ENCODE measurements at regions not wholly inside any gene's neighbourhood (a gene's known extent, or its start where the extent isn't known, plus 50 kb on each side); places are given as distances from the start of the nearest gene placed in this dataset.
"Not testable (repeated sequence)": the region's sequence is repeated elsewhere in the genome, so short reads cannot be mapped to it uniquely, and the experiment has no call there.

DNA sequence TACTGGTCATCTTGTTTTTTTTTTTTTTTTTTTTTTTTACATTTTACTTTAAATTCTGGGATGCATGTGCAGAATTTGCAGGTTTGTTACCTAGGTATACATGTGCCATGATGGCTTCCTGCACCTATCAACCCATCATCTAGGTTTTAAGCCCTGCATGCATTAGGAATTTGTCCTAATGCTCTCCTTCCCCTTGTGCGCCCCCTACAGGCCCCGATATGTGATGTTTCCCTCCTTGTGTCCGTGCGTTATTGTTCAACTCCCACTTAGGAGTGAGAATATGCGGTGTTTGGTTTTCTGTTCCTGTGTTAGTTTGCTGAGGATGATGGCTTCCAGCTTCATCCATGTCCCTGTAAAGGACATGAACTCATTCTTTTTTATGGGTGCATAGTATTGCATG is 249.6 kb upstream of the SLC16A7 start:
- peaks cover 17% of the 10 kb centered on the region for H3K9me3 Mint-ChIP-seq
- not testable (repeated sequence) for H3K4me1 Mint-ChIP-seq; H3K4me3 Mint-ChIP-seq; H3K27ac Mint-ChIP-seq; H3K36me3 Mint-ChIP-seq (ENCODE audit: low read depth); ATAC-seq (replicated peaks)
- peaks cover 15% of the 10 kb centered on the region for H3K27me3 Mint-ChIP-seq

DNA sequence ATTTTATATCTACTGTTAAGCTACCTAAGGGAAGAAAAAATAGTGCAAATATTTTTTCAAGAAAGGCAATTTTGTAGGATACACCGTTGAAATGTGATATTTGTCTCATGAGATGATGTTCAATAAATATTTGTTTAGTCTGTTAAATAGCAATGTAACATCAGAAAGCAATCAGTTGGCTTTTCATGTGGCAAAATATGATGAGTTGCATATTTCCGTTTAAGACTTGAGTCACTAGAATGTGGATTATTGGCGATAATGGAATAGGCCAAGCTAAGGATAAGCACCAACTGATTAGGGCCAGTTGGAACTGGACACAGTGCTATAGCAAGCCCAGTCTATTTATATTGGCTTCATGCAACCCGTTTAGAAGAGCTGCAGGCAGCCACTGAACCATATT is 250.4 kb upstream of the SLC16A7 start:
- Mint-ChIP-seq H3K4me3 (no peak overlapping the region), H3K9me3 (peaks cover 21% of the 10 kb centered on the region), H3K27ac (no peak overlapping the region), H3K36me3 (ENCODE audit: low read depth) (no peaks in the 10 kb centered on the region), H3K27me3 (peaks cover 15% of the 10 kb centered on the region), H3K4me1 (no peaks in the 10 kb centered on the region)
- no peak for ATAC-seq (replicated peaks)

DNA sequence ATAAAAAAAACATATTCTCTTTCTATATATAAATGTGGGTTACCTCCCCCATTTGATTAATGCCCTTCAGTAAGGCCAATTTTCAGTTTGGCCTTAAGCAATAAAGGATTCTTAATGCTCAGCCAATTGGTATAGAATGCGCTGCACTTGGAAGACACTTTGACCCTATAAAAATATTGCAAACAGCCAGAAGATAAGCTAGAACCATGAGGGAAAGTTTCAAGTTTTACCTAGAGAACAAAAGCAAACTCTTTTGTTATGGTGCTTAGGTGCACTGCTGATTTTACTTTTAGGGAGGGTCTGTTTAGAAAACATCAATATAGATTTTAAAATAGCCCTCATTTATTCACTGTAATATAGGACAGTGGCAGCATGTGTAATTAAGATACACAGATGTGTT is 251.6 kb upstream of the SLC16A7 start:
- no peak overlapping the region for H3K4me3 Mint-ChIP-seq
- H3K4me1 Mint-ChIP-seq: no peaks in the 10 kb centered on the region
- H3K27ac Mint-ChIP-seq: no peak overlapping the region
- no peaks in the 10 kb centered on the region for H3K36me3 Mint-ChIP-seq (ENCODE audit: low read depth)
- no peak for ATAC-seq (replicated peaks)
- H3K27me3 Mint-ChIP-seq: peaks cover 12% of the 10 kb centered on the region
- peaks cover 23% of the 10 kb centered on the region for H3K9me3 Mint-ChIP-seq

DNA sequence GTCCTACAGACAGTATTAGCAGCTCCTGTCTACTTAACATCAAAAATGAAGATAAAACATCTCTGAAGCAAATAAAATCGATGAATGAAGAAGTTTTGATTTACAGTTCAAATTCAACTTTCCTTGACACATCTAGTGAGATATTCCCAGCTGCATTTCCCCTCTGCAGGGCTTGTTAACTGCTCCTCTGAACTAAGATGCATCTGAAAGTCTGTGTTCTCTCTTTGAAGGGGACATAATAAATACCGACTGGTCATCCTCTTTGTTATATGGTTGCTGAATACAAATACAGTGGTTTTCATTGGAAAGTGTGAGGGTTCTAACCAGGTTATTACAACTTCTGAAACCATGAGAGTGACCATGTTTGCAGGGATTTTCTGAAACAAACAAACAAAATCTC is 266.4 kb upstream of the SLC16A7 start:
- Mint-ChIP-seq H3K27ac (no peak overlapping the region), H3K27me3 (peaks cover under 1% of the 10 kb centered on the region), H3K36me3 (ENCODE audit: low read depth) (no peaks in the 10 kb centered on the region), H3K9me3 (no peaks in the 10 kb centered on the region), H3K4me1 (no peaks in the 10 kb centered on the region), H3K4me3 (no peak overlapping the region)
- no peak for ATAC-seq (replicated peaks)

DNA sequence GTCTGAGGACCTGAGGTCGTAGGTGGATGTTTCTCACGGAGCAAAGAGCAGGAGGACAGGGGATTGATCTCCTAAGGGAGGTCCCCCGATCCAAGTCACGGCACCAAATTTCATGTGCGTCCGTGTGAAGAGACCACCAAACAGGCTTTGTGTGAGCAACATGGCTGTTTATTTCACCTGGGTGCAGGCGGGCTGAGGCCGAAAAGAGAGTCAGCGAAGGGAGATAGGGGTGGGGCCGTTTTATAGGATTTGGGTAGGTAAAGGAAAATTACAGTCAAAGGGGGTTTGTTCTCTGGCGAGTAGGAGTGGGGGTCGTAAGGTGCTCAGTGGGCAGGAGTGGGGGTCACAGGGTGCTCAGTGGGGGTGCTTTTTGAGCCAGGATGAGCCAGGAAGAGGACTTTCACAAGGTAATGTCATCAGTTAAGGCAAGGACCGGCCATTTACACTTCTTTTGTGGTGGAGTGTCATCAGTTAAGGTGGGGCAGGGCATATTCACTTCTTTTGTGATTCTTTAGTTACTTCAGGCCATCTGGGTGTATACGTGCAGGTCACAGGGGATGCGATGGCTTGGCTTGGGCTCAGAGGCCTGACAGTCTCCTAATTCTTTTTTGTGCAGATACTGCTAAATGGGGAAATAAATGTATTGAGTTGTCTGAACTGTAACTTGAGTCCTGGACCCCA is 267.3 kb upstream of the SLC16A7 start:
- H3K9me3 Mint-ChIP-seq; H3K27ac Mint-ChIP-seq; H3K4me1 Mint-ChIP-seq; H3K27me3 Mint-ChIP-seq; H3K36me3 Mint-ChIP-seq (ENCODE audit: low read depth); ATAC-seq (replicated peaks); H3K4me3 Mint-ChIP-seq: not testable (repeated sequence)

DNA sequence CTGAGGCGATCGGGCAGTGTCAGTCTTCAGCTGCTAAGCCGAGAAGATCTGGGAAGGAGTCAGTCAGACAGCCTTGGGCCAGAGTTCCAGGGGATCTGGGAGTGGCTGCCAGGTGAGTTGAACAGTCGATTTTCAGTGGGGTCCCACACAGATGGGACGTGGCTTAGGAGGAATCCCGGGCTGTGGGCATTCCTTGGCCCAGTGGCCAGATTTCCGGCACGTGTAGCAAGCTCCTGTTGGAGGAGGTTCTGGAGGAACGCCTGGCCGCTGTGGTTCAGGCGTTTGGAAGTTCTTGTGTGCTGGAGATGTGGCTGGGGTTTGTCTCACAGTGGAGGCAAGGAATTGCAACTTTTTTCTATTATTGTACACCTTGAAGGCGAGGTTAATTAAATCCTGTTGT is 269.4 kb upstream of the SLC16A7 start:
- not testable (repeated sequence) for H3K36me3 Mint-ChIP-seq (ENCODE audit: low read depth); H3K4me1 Mint-ChIP-seq; H3K27ac Mint-ChIP-seq; ATAC-seq (replicated peaks); H3K9me3 Mint-ChIP-seq; H3K27me3 Mint-ChIP-seq; H3K4me3 Mint-ChIP-seq

DNA sequence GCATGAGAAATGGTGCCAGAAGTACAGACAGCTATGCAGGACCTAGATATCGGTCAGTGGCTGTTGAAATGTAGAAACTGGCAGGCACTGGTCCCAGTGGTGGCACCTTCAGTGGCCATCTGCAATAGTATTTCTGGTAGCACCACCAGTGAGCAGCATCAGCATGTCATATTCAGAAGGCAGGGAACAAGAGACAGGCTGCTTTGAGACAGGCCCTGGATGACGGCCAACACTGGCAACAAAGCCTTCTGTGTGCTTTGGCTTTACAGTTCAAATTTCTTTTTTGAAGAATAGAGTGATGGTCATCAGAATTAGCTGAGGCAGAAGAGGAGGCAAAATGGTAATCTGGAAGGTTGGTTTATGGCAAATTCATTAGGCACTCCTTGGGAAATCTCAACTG is 273.4 kb upstream of the SLC16A7 start:
- H3K9me3 Mint-ChIP-seq: no peaks in the 10 kb centered on the region
- no peak for ATAC-seq (replicated peaks)
- no peak overlapping the region for H3K27ac Mint-ChIP-seq

DNA sequence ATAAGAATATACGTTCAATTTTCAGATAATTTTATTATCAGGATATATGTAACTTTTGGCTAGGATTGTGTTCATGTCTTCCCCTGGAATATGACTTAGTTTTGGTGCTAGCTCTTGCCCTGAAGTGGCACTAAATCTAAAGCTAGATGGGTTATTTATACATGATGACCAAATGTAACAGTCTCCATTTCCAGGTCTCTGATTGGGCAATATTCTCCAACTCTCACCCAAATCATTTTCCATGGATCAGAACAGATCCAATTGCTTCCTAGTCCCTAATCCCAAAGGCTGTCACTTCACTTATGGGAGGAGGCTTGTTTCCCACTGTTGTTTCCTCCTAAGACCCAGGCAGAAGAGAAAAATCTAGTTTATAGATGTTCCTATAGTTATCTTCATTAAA is 274.6 kb upstream of the SLC16A7 start:
- Mint-ChIP-seq H3K27ac (no peak overlapping the region), H3K36me3 (ENCODE audit: low read depth) (no peaks in the 10 kb centered on the region), H3K4me1 (no peaks in the 10 kb centered on the region), H3K4me3 (no peak overlapping the region), H3K9me3 (no peaks in the 10 kb centered on the region), H3K27me3 (no peaks in the 10 kb centered on the region)
- ATAC-seq (replicated peaks): no peak

More for the DNA sequence above, 273.4 kb upstream of the SLC16A7 start:
- H3K4me1 Mint-ChIP-seq: no peaks in the 10 kb centered on the region
- H3K4me3 Mint-ChIP-seq: no peak overlapping the region
- no peaks in the 10 kb centered on the region for H3K27me3 Mint-ChIP-seq
- H3K36me3 Mint-ChIP-seq (ENCODE audit: low read depth): no peaks in the 10 kb centered on the region

DNA sequence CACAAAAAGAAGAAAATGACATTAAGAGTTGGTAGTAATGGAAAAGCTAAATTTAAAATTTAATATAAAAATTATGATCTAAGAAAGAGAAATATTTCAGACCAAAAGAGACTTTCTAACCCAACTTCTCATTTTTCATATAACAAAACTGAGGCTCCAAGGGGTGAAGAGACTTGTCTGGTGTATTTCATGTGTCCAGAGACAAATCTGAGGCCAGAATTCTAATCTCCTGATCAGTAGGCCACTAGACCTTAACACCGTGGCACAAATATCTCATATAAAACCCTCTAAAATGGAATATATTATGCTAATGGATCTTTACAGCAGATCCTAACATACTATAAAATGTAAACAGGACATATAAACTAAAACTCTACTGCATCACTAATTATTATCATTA is 275.7 kb upstream of the SLC16A7 start:
- Mint-ChIP-seq H3K4me1 (no peaks in the 10 kb centered on the region), H3K4me3 (no peak overlapping the region), H3K36me3 (ENCODE audit: low read depth) (no peaks in the 10 kb centered on the region), H3K9me3 (no peaks in the 10 kb centered on the region), H3K27ac (no peak overlapping the region), H3K27me3 (no peaks in the 10 kb centered on the region)
- no peak for ATAC-seq (replicated peaks)

DNA sequence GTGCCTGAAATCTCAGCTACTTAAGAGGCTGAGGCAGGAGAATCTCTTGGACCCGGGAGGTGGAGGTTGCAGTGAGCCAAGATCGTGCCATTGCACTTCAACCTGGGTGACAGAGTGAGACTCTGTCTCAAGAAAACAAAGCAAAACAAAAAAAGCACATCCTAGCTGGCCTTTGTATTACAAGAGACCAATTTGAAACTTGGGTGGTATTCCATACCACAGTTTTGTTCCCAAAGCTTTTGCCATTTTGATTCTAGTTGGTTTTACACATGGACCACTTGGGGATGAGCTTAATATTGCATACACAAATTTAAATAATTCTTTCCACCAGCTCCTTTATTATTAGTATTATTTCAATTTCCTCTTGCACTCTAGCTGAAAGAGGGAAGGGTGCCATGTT is 276.9 kb upstream of the SLC16A7 start:
- Mint-ChIP-seq H3K4me1 (no peaks in the 10 kb centered on the region), H3K27me3 (no peaks in the 10 kb centered on the region), H3K27ac (no peak overlapping the region), H3K4me3 (no peak overlapping the region), H3K9me3 (no peaks in the 10 kb centered on the region), H3K36me3 (ENCODE audit: low read depth) (no peaks in the 10 kb centered on the region)
- ATAC-seq (replicated peaks): no peak

DNA sequence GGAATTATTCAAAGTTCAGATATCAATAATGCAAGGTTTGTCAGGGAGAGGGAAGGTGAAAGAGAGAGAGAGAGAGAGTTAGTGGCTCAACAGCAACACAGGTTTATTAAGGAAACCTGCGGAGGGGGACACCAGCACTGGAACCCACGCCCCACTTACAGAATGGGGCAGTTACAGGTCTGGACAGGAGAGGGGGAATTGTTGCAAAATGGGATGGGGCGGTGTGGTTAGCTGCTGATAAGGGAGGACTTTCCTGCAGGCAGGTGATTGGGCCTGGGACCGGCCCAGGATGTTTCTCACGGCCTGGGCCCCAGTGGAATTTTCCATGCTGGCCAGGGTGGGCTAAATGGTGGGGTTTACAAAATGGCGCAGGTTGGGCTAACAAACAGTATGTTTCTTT is 278.2 kb upstream of the SLC16A7 start:
- no peak for ATAC-seq (replicated peaks)
- H3K4me1 Mint-ChIP-seq: no peaks in the 10 kb centered on the region
- no peak overlapping the region for H3K4me3 Mint-ChIP-seq
- no peak overlapping the region for H3K27ac Mint-ChIP-seq
- H3K9me3 Mint-ChIP-seq: no peaks in the 10 kb centered on the region
- H3K36me3 Mint-ChIP-seq (ENCODE audit: low read depth): no peaks in the 10 kb centered on the region
- no peaks in the 10 kb centered on the region for H3K27me3 Mint-ChIP-seq

DNA sequence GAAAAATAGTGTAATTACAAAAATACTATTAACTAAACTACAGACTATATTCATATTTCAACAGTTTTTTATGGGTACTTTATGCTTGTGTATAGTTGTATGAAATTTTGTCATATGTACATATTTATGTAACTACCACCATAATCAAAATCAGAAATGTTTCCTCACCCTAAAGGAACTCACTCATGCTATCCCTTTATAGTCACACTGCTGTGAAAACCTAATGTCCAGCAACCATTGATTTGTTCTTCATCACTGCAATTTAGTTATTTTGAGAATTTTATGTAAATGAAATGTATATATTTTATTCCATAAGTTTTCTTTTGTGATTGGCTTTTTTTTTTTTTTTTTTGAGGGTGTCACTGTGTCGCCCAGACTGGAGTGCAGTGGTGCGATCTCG is 278.9 kb upstream of the SLC16A7 start:
- no peak overlapping the region for H3K27ac Mint-ChIP-seq
- no peak for ATAC-seq (replicated peaks)
- H3K36me3 Mint-ChIP-seq (ENCODE audit: low read depth): no peaks in the 10 kb centered on the region
- no peaks in the 10 kb centered on the region for H3K9me3 Mint-ChIP-seq
- no peaks in the 10 kb centered on the region for H3K4me1 Mint-ChIP-seq
- no peak overlapping the region for H3K4me3 Mint-ChIP-seq
- no peaks in the 10 kb centered on the region for H3K27me3 Mint-ChIP-seq

DNA sequence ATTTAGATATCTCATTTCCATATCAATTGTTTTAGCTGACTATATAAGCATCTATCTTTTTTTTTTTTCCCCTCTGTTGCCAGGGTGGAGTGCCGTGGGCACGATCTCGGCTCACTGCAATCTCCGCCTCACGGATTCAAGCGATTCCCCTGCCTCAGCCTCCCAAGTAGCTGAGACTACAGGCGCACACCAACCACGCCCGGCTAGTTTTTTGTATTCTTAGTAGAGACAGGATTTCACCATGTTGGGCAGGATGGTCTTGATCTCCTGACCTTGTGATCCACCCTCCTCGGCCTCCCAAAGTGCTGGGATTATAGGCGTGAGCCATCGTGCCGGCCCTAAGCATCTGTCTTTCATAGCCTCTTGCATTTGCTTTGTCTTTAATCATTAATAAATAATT is 279.5 kb upstream of the SLC16A7 start:
- not testable (repeated sequence) for H3K4me1 Mint-ChIP-seq; H3K27me3 Mint-ChIP-seq; H3K27ac Mint-ChIP-seq; H3K4me3 Mint-ChIP-seq; H3K36me3 Mint-ChIP-seq (ENCODE audit: low read depth); H3K9me3 Mint-ChIP-seq; ATAC-seq (replicated peaks)

DNA sequence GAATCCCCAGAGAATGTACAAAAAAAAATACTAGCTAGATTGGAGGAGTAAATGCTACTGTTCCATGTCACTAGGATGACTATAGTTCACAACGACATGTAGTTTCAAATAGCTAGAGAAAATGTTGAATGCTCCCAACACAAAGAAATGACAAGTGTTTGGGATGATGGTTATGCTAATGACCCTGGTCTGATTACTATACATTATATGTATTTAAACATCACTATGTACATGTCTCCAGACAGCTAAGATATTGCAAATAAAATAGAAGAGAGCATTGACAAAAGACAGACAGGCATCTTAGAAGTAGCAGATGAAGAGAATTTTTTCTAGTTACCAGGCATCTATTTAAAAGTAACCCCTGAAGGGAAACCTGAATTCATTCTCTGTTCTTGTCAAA is 281.6 kb upstream of the SLC16A7 start:
- H3K4me3 Mint-ChIP-seq: no peak overlapping the region
- H3K27me3 Mint-ChIP-seq: no peaks in the 10 kb centered on the region
- no peaks in the 10 kb centered on the region for H3K36me3 Mint-ChIP-seq (ENCODE audit: low read depth)
- ATAC-seq (replicated peaks): no peak
- H3K9me3 Mint-ChIP-seq: no peaks in the 10 kb centered on the region
- no peak overlapping the region for H3K27ac Mint-ChIP-seq
- no peaks in the 10 kb centered on the region for H3K4me1 Mint-ChIP-seq

DNA sequence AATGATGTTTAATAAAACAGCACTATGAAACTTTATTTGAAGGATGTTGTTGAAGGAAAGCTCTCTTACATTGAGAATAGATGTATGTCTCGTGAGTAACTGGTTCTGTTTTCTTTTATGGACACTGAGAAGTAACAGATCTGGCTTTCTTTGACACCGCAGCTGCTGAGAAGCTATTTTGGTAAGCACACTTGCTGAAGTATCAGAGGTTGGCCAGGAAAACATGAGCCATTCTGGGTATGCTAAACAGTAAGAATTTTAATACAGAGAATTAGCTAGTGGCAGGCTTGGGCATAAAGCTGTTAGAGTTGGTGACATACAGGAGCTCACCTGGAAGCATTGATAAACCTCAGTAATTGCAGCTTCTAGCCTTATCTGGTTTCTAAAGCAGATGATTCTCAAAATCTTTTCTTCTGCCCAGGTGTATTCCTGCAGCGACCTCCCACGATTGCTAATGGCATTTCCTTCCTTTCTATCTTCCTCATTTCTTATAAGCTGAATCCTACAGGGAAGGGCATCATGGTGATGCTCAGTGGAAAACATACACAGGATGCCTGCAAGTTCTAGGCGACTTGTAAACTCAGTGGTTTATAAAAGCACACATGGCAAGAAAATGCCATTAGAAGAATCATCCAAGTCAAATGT is 291.6 kb upstream of the SLC16A7 start:
- H3K27me3 Mint-ChIP-seq: peaks cover 10% of the 10 kb centered on the region
- no peak overlapping the region for H3K27ac Mint-ChIP-seq
- ATAC-seq (replicated peaks): no peak
- no peak overlapping the region for H3K4me3 Mint-ChIP-seq
- no peaks in the 10 kb centered on the region for H3K36me3 Mint-ChIP-seq (ENCODE audit: low read depth)
- H3K4me1 Mint-ChIP-seq: no peaks in the 10 kb centered on the region
- peaks cover 5% of the 10 kb centered on the region for H3K9me3 Mint-ChIP-seq

DNA sequence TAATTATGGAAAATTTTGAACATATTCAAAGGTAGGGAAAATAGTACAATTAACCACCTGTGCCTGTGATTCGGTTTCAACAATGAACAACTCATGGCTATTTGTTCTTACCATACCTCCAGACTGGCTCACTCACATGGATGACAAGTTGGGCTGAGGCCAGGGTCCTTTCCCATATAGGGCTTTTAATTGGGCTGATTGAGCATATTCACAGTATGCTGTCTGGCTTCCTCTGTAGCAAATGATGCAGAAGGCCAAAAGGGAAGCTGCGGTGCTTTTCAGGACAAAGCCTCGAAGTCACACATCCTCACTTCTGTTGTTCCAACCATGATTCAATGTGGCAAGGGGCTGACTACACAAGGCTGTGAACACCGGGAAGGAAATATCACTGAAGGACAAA is 297.5 kb upstream of the SLC16A7 start:
- no peaks in the 10 kb centered on the region for H3K36me3 Mint-ChIP-seq (ENCODE audit: low read depth)
- H3K9me3 Mint-ChIP-seq: peaks cover 5% of the 10 kb centered on the region
- ATAC-seq (replicated peaks): no peak
- no peaks in the 10 kb centered on the region for H3K4me1 Mint-ChIP-seq
- H3K27ac Mint-ChIP-seq: no peak overlapping the region
- no peak overlapping the region for H3K4me3 Mint-ChIP-seq
- peaks cover 10% of the 10 kb centered on the region for H3K27me3 Mint-ChIP-seq

Measured in activated T-helper 17 cell treated with anti-CD3 and anti-CD28 coated beads, Interleukin-2, amount 50 U/mL, for 72 hours (primary cell).